NOMO-1 treated with DMSO at 0.1 percent for 48 hours (cell line): ENCODE measurements at regions not wholly inside any gene's neighbourhood (a gene's known extent, or its start where the extent isn't known, plus 50 kb on each side); places are given as distances from the start of the nearest gene placed in this dataset.

ENCODE experiments used
- DNase-seq: peaks from one replicate; lab custom pipeline; 2025; ENCODE audit not compliant: unreplicated experiment; lab: John Stamatoyannopoulos, UW

DNA sequence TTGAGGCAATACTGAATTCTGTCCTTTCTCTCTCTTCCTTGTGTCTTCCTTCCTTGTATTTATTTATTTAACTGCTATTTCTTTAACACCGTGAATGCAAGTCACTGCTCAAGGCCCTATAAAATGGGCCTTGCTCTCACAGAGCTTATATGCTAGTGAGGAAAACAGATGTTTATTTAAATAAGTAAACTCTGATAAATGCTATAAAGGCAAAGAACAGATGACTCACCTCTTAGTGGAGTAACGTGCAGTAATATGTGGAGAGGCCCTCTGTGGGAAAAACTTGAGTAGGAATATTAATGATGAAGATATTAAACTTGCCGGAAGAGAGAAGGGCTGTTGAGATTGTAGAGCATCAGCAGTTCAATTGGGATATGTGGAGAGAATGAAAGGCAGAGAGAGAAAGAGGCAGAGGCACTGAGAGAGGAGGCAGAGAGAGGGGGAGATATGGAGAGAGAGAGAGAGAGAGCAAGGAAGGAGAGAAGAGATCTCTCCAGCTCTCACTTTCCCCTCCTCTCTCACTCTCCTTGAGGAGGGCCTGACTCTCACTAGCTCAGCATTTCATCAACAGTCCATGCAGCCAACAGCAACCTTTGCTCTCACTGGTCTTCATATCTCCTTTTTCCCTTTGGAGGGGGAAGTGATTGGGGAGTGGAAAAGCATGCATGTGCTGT is 322.2 kb downstream of the LMX1A start:
- DNase-seq, result no peak

DNA sequence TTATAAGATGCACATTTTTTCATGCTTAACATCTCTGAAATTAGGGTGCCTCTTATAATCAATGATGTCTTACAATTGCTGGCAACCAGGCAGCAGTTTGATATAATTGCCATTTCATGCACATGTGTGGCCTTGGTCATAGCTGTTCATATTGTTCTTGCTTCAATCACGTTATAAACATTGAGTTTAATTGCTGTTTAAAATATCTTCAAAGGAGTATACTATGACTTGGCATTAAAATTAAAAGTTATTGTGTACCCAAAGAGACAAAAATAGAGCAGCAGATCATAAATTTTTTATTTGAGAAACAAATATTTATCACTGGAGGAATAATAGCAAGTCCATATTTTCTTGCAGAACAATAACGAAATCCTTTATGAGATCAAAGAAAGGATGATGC is 325.5 kb downstream of the LMX1A start:
- no peak for DNase-seq

DNA sequence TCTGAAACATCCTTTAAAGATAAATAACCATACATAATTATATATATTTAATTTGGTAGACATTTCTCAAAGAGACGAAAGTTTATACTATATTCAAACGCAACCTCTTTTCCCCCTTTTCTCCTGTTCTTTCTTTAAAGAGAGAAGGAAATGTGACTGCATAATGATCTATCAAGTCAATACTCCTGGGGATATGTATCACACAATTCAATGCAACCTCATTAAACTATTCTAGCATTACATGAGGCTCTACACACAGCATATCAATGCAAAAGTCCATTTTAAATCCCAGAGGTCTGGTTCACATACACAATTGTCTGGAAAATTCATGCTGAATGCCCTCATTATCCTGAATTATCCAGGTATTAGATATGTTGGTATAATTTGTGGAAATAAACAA is 330.7 kb downstream of the LMX1A start:
- no peak for DNase-seq

DNA sequence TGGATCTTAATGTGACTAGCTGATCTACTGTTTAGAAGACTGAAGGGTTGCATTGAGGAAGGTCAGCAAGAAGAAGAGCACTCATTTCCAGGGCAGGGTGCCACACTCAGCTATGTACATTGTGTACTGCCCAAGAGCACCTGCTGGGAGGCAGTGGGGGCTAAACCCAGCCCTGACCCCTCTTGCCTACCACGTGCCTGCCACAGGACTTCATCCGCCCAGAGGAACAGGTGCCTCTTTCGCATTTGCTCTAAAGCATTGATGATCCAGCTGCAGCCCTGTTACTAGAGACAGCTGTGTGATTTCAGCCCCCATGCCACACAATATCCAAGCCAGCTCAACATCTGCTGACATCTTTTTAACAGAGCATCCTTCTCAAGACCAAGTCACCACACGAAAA is 341.8 kb downstream of the LMX1A start:
- DNase-seq, result no peak

DNA sequence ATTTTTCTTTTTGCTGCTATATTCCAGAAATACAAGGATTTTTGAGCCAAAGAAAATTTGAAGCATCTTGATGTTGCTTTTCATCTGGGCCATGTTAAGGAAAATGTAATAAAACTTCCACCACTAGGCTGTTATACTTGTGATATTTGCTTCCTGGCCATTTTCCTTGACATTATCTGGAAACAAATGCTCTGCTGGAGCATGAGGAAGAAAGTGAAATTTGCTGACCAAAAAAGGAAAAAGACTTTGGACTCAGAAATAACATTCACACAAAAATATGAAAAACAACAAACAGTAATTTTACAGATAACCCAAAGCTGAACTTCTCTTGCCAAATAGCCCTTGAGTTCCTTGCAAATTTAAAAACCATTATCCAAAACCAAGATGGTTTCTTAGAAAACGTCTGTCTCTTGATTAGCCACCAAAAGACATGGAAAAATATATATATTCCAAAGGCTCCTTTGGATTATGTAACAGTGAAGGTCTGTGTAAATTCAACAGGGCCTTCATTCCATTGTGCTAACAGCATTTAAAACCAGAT is 344.5 kb downstream of the LMX1A start:
- no peak for DNase-seq

DNA sequence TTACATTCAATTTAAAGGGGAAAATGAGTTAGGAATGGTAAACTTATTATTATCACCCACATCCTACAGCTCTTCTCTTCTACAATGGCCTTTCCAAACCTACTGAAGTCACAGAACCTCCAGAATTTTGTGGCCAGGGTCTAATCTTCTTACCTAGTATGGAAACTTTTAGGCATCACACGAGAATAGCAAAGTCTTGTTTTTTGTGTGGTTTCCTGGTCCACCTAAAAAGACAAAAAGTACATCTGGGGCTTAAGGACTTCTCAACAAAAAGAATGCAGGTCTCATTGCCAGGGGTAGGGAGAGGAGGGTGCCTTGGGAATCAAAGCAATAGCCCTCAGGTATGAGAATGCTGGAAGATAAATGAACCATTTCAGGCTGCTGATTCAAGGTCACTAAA is 345.3 kb downstream of the LMX1A start:
- DNase-seq, result no peak

DNA sequence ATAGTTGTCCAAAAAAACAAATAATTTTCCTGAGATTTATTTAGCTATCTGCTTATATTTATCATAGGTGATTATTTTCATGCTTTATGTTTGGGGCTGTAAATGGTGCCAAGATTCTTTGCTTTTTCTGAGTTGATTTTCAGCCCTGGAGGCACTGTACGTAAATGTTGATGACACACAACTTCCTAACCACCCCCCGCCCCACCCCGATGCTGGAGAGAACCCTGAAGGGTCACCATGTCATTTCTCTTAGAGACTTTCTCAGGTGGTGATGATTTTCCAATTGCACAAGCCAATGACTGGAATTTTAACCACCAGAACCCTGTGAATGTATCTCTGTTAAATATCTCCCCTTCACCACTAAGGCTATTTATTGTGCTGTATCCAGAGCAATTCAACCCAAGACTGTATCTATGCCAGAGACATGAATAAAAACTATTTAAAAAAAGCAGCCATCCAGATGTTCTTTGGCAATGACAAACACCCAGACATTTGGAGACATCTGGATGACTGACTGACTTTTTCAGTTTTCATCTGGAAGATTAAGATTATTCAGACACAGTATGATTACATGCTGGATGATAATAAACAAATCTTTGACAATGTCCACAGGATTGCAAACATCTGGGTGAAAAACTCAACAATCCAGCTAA is 346.0 kb downstream of the LMX1A start:
- no peak for DNase-seq

DNA sequence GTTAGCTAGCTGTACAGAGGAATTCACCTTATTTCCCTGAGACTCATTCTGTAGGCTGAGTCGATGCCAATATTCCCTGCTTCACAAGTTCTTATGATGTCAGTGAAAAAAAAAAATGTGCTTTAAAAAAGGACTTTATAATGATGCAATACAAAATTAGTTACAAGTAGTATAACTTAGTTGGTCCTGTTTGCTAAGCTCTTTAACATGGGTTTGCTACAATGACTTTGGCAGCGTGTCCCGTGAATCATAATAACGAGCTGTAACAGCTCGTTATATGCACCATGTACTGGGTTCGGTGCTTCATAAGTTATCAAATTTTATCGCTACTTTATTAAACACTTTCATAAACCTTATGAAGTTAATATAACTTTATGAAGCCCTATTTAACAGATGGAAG is 349.7 kb downstream of the LMX1A start:
- no peak for DNase-seq

DNA sequence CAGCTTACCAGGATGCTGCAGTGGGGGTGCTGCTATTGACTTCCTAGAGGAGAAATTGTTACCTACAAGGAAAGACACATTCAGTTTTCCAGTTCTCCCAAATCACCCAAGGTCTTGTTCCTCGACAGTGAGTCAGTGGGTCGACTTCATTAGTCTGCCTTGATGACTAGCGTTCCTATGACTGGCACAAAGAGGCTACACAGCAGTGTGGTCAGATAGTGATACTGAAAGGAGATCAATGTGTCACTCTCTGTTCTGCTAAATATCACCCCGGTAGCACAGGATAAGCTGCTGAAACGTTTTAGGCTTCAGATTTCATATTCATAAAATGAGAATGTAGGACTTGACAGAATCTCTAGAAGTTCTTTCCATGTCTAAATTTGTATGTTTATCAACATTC is 357.4 kb downstream of the LMX1A start:
- DNase-seq, result no peak

DNA sequence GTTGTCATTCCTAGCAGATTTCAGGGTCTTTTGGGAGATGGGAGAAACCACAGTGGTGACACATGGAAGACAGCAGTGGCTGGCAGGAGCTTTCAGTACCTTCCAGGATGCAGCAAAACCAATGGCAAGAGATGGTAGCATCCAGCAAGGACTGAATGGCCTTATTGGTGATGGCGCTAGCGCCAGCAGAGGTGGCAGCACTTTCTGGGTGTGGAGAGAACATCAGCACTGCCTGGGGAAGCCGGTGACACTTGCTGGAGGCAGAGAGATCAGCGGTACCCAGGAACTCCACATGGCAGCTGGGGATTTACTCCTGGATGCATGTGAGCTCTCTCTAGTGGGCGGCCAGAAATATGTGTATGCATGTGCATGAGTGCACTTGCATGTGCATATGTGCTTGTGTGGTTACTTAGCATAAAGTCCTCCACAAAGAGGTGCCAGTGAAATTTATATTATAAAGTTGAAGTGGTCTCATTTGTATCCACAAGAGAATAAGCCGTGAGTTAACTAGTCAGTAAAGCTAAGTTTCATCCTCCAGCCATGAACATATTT is 364.7 kb downstream of the LMX1A start:
- no peak for DNase-seq

DNA sequence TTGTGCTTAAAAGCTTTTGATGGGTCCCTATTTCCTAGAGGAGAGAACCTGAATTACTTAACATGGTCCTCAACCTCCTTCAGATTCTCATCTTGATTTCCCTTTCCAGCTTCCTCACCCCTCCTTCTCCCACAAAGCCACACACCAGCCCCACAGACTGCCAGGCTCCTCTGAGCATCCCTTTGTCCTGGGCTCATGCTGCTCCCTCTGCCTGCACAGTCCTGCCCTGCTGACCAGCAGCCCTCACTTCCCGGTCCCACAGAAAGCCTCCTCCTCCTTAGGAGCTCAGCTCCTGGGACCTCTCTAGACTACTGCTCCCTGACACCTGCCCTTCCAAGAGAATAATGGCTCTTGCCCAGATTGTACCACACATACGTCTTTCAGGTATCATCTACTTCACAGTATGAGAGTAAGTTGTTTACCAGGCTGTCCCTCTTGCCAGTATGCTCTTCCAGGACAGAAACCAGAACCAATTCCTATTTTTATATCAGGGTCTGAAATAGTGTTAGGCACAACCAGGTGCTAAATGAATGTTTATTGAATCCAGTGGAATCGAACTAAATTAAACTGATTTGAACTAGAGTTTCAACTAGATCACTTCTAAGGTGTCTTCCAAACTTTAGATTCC is 373.4 kb downstream of the LMX1A start:
- no peak for DNase-seq

DNA sequence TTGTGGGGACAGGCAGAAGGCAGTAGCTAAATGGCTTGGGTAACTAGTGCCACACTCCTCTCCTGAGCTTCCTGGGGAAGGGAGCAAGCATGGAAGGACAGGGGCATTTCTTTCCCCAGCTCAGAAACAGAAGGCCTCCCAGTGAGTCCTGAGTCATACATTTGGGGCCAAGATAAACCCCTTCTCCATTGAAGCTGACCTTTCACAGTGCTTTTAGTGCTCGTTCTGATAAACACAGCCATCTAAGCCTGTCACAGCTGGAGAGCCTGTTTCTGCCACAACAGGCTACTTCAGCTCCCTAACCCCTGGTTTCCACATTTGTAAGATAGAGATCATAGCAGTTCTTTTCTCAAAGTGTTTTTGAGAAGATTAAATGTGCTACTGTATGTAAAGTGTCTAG is 374.0 kb downstream of the LMX1A start:
- no peak for DNase-seq

DNA sequence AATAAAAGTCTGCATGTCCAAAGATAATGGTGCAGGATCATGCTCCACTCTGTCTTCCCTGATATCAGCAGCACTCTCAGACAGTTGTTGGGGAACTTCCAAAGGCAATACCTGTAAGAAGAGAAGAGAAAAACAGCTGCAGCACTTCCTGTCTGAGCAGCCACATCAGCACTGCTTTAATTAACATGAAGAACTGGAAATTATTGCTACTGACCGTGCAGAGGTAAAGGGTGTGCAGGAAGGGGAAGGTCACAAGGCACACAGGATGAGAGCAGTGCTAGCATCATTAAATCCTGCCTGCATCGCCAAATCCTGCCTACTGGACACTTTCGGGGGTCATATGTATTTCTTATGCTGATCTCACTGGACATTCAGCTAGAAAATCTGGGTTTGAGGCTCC is 379.0 kb downstream of the LMX1A start:
- no peak for DNase-seq

DNA sequence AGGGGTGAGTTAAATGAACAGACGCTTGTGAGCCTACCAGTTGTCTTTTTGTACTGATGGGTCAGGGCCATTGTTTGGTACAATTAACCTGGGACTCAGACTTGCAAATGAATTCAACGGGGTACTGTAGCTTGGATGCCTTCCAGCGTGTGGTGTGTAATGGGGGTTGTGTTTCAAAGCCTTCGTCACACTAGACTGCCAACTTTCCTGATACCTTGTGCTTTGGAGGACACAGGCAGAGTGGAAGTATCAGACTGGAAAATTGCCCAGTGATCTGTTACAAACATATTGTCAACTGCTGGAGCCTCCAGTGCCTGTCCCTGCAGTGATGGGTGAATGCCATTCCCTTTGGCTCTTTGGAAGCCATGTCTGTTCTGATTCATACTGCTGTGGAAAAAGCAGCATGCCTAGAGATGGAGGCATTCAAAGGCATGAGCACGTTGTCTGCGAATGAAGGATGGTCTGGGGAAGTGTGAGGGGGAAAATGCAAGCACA is 384.5 kb downstream of the LMX1A start:
- DNase-seq, result no peak

DNA sequence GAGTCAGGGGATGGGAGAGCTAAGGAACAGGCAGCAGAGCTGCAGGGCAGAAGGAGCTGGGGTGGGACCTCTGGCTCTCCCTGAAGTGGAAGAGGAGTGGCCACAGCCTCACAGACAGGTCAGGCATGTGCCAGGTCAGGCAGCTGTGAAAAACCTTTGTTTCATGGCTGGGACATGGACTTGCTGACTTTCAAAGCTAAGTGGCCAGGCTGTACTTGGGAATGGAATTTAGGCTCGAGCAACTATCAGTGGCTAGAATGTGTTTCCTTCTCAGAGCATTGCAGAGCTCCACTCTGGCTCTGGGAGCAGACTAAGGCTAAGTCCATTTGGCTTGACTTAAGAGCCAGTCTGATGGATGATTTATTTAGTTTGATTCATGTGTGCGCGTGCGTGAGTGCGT is 385.1 kb downstream of the LMX1A start:
- DNase-seq, result no peak

DNA sequence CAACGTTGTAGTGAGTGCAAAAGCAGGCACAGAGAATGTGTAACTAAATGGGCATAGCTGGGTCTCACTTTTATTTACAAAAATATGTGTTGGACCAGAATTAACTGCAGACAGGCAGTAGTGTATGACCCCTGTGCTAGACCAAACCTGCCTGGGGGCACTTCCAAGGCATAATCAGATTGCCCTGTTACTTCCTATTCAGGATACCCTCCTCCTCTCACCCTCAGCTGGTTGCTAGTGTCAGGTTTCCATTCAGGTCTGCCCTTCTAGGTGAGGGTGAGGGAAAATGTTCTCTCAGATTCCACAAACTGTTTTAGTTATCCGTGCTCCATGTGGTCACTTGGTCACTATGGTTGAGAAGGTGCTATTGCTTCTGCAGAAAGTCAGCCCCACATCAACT is 387.3 kb downstream of the LMX1A start:
- no peak for DNase-seq

DNA sequence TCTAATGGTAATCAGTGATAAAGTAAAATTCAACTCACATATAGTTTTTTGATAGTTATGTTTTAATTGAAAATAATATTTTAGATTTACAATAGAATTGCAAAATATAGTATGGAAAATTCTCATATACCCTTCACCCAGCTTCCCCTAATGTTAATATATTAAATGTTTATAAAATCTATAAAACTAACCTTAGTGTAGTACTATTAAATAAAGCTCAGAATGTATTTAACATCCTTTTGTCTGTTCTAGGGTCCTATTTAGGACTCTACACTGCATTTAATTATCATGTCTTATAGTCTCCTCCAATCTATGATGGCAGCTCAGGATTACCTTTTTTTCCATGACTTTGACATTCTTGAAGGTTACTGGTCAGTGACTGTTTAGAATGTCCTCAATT is 389.2 kb downstream of the LMX1A start:
- no peak for DNase-seq

DNA sequence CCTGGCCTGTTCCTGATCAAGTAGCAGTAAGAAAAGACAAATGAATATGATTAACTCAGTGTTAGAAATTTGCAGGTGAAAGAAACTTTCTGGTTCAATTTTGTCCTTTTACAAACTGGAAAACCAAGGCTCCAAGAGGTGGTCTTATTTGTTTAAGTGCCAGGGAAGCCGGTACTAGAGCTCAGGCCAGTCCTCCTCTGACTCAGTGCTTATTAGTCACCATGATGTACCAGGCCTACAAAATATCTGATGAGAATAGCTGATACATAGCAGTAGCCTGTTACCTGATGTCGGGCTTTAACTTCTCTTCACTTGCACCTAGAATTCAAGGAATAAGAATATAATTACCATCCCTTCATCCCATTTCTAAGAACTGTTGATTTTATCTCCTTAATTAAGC is 394.8 kb downstream of the LMX1A start:
- no peak for DNase-seq

DNA sequence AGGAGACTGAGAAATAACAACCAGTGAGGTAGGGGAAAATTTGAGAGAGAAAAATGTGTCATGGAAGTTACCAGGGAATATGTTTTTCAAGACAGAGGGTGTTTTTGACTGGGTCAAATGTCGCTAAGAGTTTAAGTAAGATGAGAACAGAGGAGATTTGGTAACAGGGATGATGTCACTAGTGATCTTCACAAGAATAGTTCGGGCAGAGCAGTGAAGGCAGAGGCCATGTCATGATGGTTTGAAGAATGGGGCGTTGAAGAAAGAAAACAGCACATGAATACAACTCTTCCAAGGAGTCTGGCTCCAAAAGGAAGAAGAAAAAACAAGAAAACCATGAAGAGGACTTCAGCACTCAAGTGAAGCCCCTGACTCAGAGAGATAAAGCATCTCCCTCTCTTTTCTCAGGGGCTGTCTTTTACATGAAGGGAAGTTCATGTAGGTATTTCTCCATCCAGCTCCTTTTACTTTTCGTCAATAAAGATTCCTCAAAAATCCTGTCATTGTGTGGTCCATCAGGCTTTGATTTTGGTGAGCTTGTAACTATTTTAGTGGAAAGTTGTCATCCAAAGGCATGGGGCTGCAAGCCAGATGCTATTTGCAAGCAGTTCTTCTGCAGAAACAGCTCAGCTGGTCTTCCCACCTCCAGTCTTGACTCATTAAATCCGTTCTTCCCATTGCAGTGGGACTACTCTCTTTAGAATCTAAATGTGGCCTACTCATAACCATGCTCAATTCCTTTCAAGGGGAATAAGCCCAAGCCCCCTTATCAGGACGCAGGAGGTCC is 397.3 kb downstream of the LMX1A start:
- no peak for DNase-seq

DNA sequence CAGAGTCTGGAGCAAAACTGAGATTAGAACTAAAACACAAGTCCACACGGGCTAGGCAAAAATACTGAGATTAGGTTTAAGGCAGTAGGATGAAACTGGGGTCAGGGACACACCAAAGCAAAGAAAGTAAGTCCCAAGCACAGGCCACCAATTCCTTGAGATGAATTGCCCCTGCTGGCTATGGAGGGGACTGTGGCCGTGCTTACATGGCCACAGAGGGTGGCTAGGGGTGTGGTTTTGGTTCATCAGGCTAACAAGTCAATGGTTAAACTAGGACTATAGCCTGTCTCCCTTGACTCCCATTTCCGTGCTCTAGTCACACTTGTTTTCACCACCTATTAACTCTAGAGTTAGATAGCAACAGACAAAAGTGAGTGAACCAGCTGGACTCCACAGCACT is 394.8 kb downstream of the PBX1 start:
- no peak for DNase-seq

DNA sequence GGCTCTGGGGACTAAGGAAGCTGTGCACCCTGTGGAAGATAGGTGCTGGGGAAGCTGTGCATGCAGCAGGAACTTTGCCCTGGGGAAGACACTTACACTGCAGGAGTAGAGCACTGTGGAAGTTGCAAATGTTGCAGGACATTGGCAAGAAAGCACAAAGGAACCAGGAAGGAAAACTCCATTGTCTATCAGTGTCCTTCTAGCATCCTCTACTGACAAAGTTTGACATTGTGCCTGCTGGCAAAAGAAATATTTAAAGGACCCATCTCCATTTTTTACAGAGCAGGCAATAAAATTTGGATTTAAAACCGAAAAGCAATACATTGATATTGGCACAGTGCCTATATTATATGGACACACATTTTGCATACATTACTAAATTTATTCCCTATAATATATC is 394.1 kb downstream of the PBX1 start:
- no peak for DNase-seq
